ENCODE measurements at regions not wholly inside any gene's neighbourhood (a gene's known extent, or its start where the extent isn't known, plus 50 kb on each side); places are given as distances from the start of the nearest gene placed in this dataset.

- intact Hi-C loops (cut with DNase I), result no loop called here
- Histone ChIP-seq H3K27ac (no peak overlapping the region), H3K27me3 (peaks cover 0 to 5% (median 0%) of the 10 kb centered on the region in 7 donors), H3K4me1 (no peaks in the 10 kb centered on the region), H3K4me3 (no peak overlapping the region), H3K9me3 (no peaks in the 10 kb centered on the region), H3K36me3 (no peaks in the 10 kb centered on the region)
- ATAC-seq (no peak), DNase-seq (no peak)
- WGBS, 2 donors, result 49 to 52% methylated on average over 6 of the region's 6 CpGs
- TF ChIP-seq CTCF (IDR thresholded peaks at IDR 0.05), result no peak
These were observed 84.3 kb upstream of the COX10 start for GRCh38 chr17:13984956-13985355.

- Histone ChIP-seq H3K36me3 (no peaks in the 10 kb centered on the region), H3K9me3 (no peaks in the 10 kb centered on the region), H3K4me1 (no peaks in the 10 kb centered on the region), H3K4me3 (no peak overlapping the region), H3K27ac (no peak overlapping the region), H3K27me3 (peaks cover 0 to 5% (median 0%) of the 10 kb centered on the region in 7 donors)
- DNase-seq (no peak), ATAC-seq (no peak)
- TF ChIP-seq CTCF (IDR thresholded peaks at IDR 0.05), result no peak
- intact Hi-C loops (cut with DNase I), result no loop called here
- 57 to 59% methylated on average over 4 of the region's 4 CpGs for WGBS, 2 donors
These were observed 82.4 kb upstream of the COX10 start for GRCh38 chr17:13986855-13987254.

GRCh38 chr17:13989138-13989537 is 80.2 kb upstream of the COX10 start:
- DNase-seq (no peak), ATAC-seq (no peak)
- no peaks in the 10 kb centered on the region for H3K9me3 ChIP-seq
- H3K36me3 ChIP-seq, result no peaks in the 10 kb centered on the region
- no peak for TF ChIP-seq CTCF (IDR thresholded peaks at IDR 0.05)
- no peaks in the 10 kb centered on the region for H3K4me1 ChIP-seq
- WGBS, 2 donors, result 47 to 60% methylated on average over 4 of the region's 4 CpGs
- intact Hi-C loops (cut with DNase I), result no loop called here
- H3K4me3 ChIP-seq, result no peak overlapping the region
- no peaks in the 10 kb centered on the region for H3K27me3 ChIP-seq
- H3K27ac ChIP-seq, result no peak overlapping the region

- Histone ChIP-seq H3K4me1 (no peaks in the 10 kb centered on the region), H3K9me3 (no peaks in the 10 kb centered on the region), H3K27ac (no peak overlapping the region), H3K4me3 (no peak overlapping the region), H3K27me3 (peaks cover 0 to 4% (median 0%) of the 10 kb centered on the region in 7 donors), H3K36me3 (no peaks in the 10 kb centered on the region)
- intact Hi-C loops (cut with DNase I), result no loop called here
- ATAC-seq (no peak), DNase-seq (no peak)
- no peak for TF ChIP-seq CTCF (IDR thresholded peaks at IDR 0.05)
- 76 to 80% methylated on average over 6 of the region's 6 CpGs for WGBS, 2 donors
These were observed 76.2 kb upstream of the COX10 start for GRCh38 chr17:13993106-13993505.

GRCh38 chr17:13994050-13994449 is 75.3 kb upstream of the COX10 start:
- Histone ChIP-seq H3K9me3 (no peaks in the 10 kb centered on the region), H3K4me1 (no peaks in the 10 kb centered on the region), H3K27me3 (peaks cover 0 to 4% (median 0%) of the 10 kb centered on the region in 7 donors), H3K27ac (no peak overlapping the region), H3K4me3 (no peak overlapping the region), H3K36me3 (no peaks in the 10 kb centered on the region)
- ATAC-seq (no peak), DNase-seq (no peak)
- no peak for TF ChIP-seq CTCF (IDR thresholded peaks at IDR 0.05)
- 46 to 61% methylated on average over 6 of the region's 6 CpGs for WGBS, 2 donors
- intact Hi-C loops (cut with DNase I), result no loop called here
